Esophagus muscularis mucosa (tissue), 4 donors: ENCODE measurements at regions not wholly inside any gene's neighbourhood (a gene's known extent, or its start where the extent isn't known, plus 50 kb on each side); places are given as distances from the start of the nearest gene placed in this dataset.
A peak's percentile ranks its signal among the peaks of the same experiment; 100 is the strongest.

Source experiments
- DNase-seq: peaks from one replicate; pipeline ENCODE4 v3.0.0-alpha.2; 2017; ENCODE audit errors: extremely low spot score
- H3K27ac ChIP-seq, 4 donors: fragments of 200-600 bp; sonication (generic); replicated peaks in 1 of 4; 1 replicate in 3 of 4; 2 replicates in 1 of 4; pipeline ENCODE4 v1.5.1; 2016 to 2019; ENCODE audit warnings: mild to moderate bottlenecking in 1 of 4
- H3K27me3 ChIP-seq, 4 donors: fragments of 200-600 bp; sonication (generic); one replicate each; pipeline versions ENCODE4 v1.5.1 to v1.6.0; 2016 to 2019
- H3K36me3 ChIP-seq, 4 donors: fragments of 200-600 bp; sonication (generic); one replicate each; pipeline ENCODE4 v1.5.1; 2016 to 2019
- H3K4me1 ChIP-seq, 4 donors: fragments of 200-600 bp; sonication (generic); one replicate each; pipeline ENCODE4 v1.5.1; 2016 to 2019
- H3K4me3 ChIP-seq, 4 donors: fragments of 200-600 bp; sonication (generic); 1 replicate in 2 of 4; 2 replicates in 2 of 4; pipeline ENCODE4 v1.5.1; 2016 to 2019; ENCODE audit warnings: mild to moderate bottlenecking in 4 of 4, moderate library complexity in 1 of 4
- H3K9me3 ChIP-seq, 4 donors: fragments of 200-600 bp; sonication (generic); 1 replicate in 3 of 4; 2 replicates in 1 of 4; pipeline ENCODE4 v1.5.1; 2016 to 2019
- CTCF ChIP-seq, 3 experiments: fragments of 200-600 bp in 2 of 3; fragments of 450-650 bp in 1 of 3; sonication (generic) in 2 of 3; IDR thresholded peaks; one replicate each; pipeline ENCODE4 v1.5.1; 2017 to 2019; ENCODE audit warnings: antibody characterized with exemption in 3 of 3, mild to moderate bottlenecking in 2 of 3, moderate library complexity in 1 of 3
- EP300 ChIP-seq: sonication (generic); formaldehyde crosslinking; IDR thresholded peaks from one replicate; pipeline ENCODE4 v1.6.1; 2017; ENCODE audit warnings: antibody characterized with exemption
- POLR2A ChIP-seq: fragments of 450-650 bp; IDR thresholded peaks from one replicate; pipeline ENCODE4 v1.6.1; 2017; ENCODE audit warnings: antibody characterized with exemption, moderate library complexity, mild to moderate bottlenecking, low read depth
- POLR2AphosphoS5 ChIP-seq, 2 donors: sonication (generic); formaldehyde crosslinking; IDR thresholded peaks; one replicate each; pipeline ENCODE4 v1.6.1; 2017; ENCODE audit warnings: antibody characterized with exemption in 2 of 2
- whole genome bisulfite sequencing: methylation state at CpG from one replicate; pipeline ENCODE4 v1.1.5; 2018; 5-methylcytosine and 5-hydroxymethylcytosine counted together
- intact Hi-C: fragments of 100-400 bp; cut with DNase I; formaldehyde crosslinking; loops from one replicate; pipeline ENCODE4 v1.15.1; 2023

- 98% methylated on average over 4 of the region's 4 CpGs for WGBS
- intact Hi-C loops, result no loop called here
- no peaks in the 10 kb centered on the region for H3K27me3 ChIP-seq
- no peak overlapping the region for H3K4me3 ChIP-seq
- no peak overlapping the region for H3K27ac ChIP-seq
- H3K4me1 ChIP-seq, result peaks cover 6 to 20% (median 14%) of the 10 kb centered on the region in 4 donors
- H3K36me3 ChIP-seq, result no peaks in the 10 kb centered on the region
- no peak for TF ChIP-seq POLR2A
- no peak for TF ChIP-seq EP300
- no peak for TF ChIP-seq CTCF (IDR thresholded peaks at IDR 0.05)
- TF ChIP-seq POLR2AphosphoS5 (IDR thresholded peaks at IDR 0.05), result no peak
- H3K9me3 ChIP-seq, result no peaks in the 10 kb centered on the region
- DNase-seq, result no peak
Measured at GRCh38 chr1:223014142-223014873, 128.7 kb downstream of the TLR5 start.

- no peaks in the 10 kb centered on the region for H3K9me3 ChIP-seq
- DNase-seq, result no peak
- TF ChIP-seq EP300 (no peak), POLR2A (no peak), POLR2AphosphoS5 (IDR thresholded peaks at IDR 0.05) (no peak), CTCF (IDR thresholded peaks at IDR 0.05) (no peak)
- intact Hi-C loops, result no loop called here
- H3K4me3 ChIP-seq, result no peak overlapping the region
- peaks cover 0 to 10% (median under 1%) of the 10 kb centered on the region in 4 donors for H3K4me1 ChIP-seq
- H3K27me3 ChIP-seq, result no peaks in the 10 kb centered on the region
- 100% methylated on average over 1 of the region's 1 CpG for WGBS
- no peak overlapping the region for H3K27ac ChIP-seq
- H3K36me3 ChIP-seq, result no peaks in the 10 kb centered on the region
Measured at GRCh38 chr1:223016381-223016780, 126.7 kb downstream of the TLR5 start.

GRCh38 chr1:223016890-223017289 is 126.2 kb downstream of the TLR5 start:
- Histone ChIP-seq H3K27me3 (no peaks in the 10 kb centered on the region), H3K4me3 (no peak overlapping the region), H3K4me1 (peaks cover 0 to 10% (median under 1%) of the 10 kb centered on the region in 4 donors), H3K27ac (peak overlapping the region in 1 of 4 donors; percentile 43), H3K9me3 (no peaks in the 10 kb centered on the region), H3K36me3 (no peaks in the 10 kb centered on the region)
- intact Hi-C loops, result no loop called here
- TF ChIP-seq POLR2AphosphoS5 (IDR thresholded peaks at IDR 0.05), result no peak
- no peak for TF ChIP-seq CTCF (IDR thresholded peaks at IDR 0.05)
- no peak for TF ChIP-seq EP300
- TF ChIP-seq POLR2A, result no peak
- no peak for DNase-seq
- 48% methylated on average over 4 of the region's 6 CpGs for WGBS

- H3K4me1 ChIP-seq, result peaks cover 0 to 10% (median 4%) of the 10 kb centered on the region in 4 donors
- peak overlapping the region in 1 of 4 donors; percentile 43 for H3K27ac ChIP-seq
- intact Hi-C loops, result no loop called here
- no peak for DNase-seq
- WGBS, result 87% methylated on average over 8 of the region's 8 CpGs
- H3K27me3 ChIP-seq, result no peaks in the 10 kb centered on the region
- no peak overlapping the region for H3K4me3 ChIP-seq
- H3K36me3 ChIP-seq, result no peaks in the 10 kb centered on the region
- H3K9me3 ChIP-seq, result no peaks in the 10 kb centered on the region
- TF ChIP-seq POLR2A, result no peak
- no peak for TF ChIP-seq EP300
- no peak for TF ChIP-seq CTCF (IDR thresholded peaks at IDR 0.05)
Measured at GRCh38 chr1:223017291-223017690, 125.8 kb downstream of the TLR5 start.

- intact Hi-C loops, result no loop called here
Measured at GRCh38 chr1:223018534-223018933, 124.5 kb downstream of the TLR5 start.

More at GRCh38 chr1:223018534-223018933, 124.5 kb downstream of the TLR5 start:
- Histone ChIP-seq H3K27me3 (no peaks in the 10 kb centered on the region), H3K27ac (no peak overlapping the region), H3K4me1 (peaks cover 10 to 18% (median 12%) of the 10 kb centered on the region in 4 donors), H3K4me3 (no peak overlapping the region), H3K9me3 (no peaks in the 10 kb centered on the region), H3K36me3 (no peaks in the 10 kb centered on the region)
- TF ChIP-seq POLR2A, result no peak
- no peak for TF ChIP-seq EP300
- TF ChIP-seq POLR2AphosphoS5 (IDR thresholded peaks at IDR 0.05), result no peak
- no peak for TF ChIP-seq CTCF (IDR thresholded peaks at IDR 0.05)
- DNase-seq, result no peak
- WGBS, result 100% methylated on average over 2 of the region's 7 CpGs
